NCI-H2029 (cell line): ENCODE measurements at regions not wholly inside any gene's neighbourhood (a gene's known extent, or its start where the extent isn't known, plus 50 kb on each side); places are given as distances from the start of the nearest gene placed in this dataset.

Source experiments
- DNase-seq: peaks from one replicate; lab custom pipeline; 2025; lab: John Stamatoyannopoulos, UW

GRCh38 chr12:91627225-91627624, 444.6 kb upstream of the DCN start:
- no peak for DNase-seq

- no peak for DNase-seq
Measured at GRCh38 chr12:91622981-91623380, 440.4 kb upstream of the DCN start.

GRCh38 chr12:91622037-91622436, 439.4 kb upstream of the DCN start:
- DNase-seq = no peak

GRCh38 chr12:91620992-91621391, 438.4 kb upstream of the DCN start:
- DNase-seq = no peak

- no peak for DNase-seq
Measured at GRCh38 chr12:91620422-91620821, 437.8 kb upstream of the DCN start.

- no peak for DNase-seq
Measured at GRCh38 chr12:91618281-91618680, 435.7 kb upstream of the DCN start.

GRCh38 chr12:91617818-91618217, 435.2 kb upstream of the DCN start:
- DNase-seq = no peak

- no peak for DNase-seq
Measured at GRCh38 chr12:91616416-91616815, 433.8 kb upstream of the DCN start.

- no peak for DNase-seq
Measured at GRCh38 chr12:91613223-91613779, 430.7 kb upstream of the DCN start.

GRCh38 chr12:91610561-91610960, 427.9 kb upstream of the DCN start:
- no peak for DNase-seq

GRCh38 chr12:91609283-91609682, 426.7 kb upstream of the DCN start:
- DNase-seq = no peak

GRCh38 chr12:91608542-91608941, 425.9 kb upstream of the DCN start:
- DNase-seq = no peak

- DNase-seq = no peak
Measured at GRCh38 chr12:91606662-91607377, 424.2 kb upstream of the DCN start.

GRCh38 chr12:91604897-91605296, 422.3 kb upstream of the DCN start:
- no peak for DNase-seq

- no peak for DNase-seq
Measured at GRCh38 chr12:91603060-91603459, 420.4 kb upstream of the DCN start.

GRCh38 chr12:91601054-91601453, 418.4 kb upstream of the DCN start:
- no peak for DNase-seq

GRCh38 chr12:91594715-91595114, 412.1 kb upstream of the DCN start:
- no peak for DNase-seq

GRCh38 chr12:91591639-91591987, 409.0 kb upstream of the DCN start:
- DNase-seq = no peak

- DNase-seq = no peak
Measured at GRCh38 chr12:91590966-91591638, 408.5 kb upstream of the DCN start.

GRCh38 chr12:91588874-91589454, 406.3 kb upstream of the DCN start:
- DNase-seq = no peak

- no peak for DNase-seq
Measured at GRCh38 chr12:91586015-91586414, 403.4 kb upstream of the DCN start.

GRCh38 chr12:91582811-91583210, 400.2 kb upstream of the DCN start:
- no peak for DNase-seq
